ENCODE measurements at regions not wholly inside any gene's neighbourhood (a gene's known extent, or its start where the extent isn't known, plus 50 kb on each side); places are given as distances from the start of the nearest gene placed in this dataset.

DNA sequence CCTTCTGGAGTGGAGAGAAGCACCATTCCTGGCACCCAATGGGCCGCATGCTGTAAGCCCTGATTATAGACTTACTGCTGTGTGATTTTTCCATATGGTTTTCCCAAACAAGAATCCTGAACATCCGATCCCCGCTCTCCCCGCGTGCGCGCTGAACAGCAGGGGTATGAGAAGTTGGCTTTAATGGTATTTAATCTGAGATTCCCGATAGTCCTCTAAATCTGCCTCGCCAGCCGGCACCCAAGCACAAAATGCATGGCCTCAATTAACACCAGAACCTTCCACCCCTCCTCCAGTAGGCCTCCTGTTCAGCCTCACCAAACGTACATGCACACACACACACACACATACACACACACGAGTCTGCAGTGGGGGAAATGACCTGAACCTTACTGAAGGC is 480.3 kb downstream of the BCL11A start:
- TF ChIP-seq, protein P1, sequence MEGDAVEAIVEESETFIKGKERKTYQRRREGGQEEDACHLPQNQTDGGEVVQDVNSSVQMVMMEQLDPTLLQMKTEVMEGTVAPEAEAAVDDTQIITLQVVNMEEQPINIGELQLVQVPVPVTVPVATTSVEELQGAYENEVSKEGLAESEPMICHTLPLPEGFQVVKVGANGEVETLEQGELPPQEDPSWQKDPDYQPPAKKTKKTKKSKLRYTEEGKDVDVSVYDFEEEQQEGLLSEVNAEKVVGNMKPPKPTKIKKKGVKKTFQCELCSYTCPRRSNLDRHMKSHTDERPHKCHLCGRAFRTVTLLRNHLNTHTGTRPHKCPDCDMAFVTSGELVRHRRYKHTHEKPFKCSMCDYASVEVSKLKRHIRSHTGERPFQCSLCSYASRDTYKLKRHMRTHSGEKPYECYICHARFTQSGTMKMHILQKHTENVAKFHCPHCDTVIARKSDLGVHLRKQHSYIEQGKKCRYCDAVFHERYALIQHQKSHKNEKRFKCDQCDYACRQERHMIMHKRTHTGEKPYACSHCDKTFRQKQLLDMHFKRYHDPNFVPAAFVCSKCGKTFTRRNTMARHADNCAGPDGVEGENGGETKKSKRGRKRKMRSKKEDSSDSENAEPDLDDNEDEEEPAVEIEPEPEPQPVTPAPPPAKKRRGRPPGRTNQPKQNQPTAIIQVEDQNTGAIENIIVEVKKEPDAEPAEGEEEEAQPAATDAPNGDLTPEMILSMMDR (IDR thresholded peaks at IDR 0.05; ENCODE audit: insufficient read depth, low read length) = no peak
- TF ChIP-seq POLR2AphosphoS5 (IDR thresholded peaks at IDR 0.05; ENCODE audit: low read depth) (no peak), GABPA (IDR thresholded peaks at IDR 0.05; ENCODE audit: low read depth) (no peak), SPI1 (IDR thresholded peaks at IDR 0.05; ENCODE audit: borderline replicate concordance, low read depth) (no peak)
- TF ChIP-seq, protein P2, sequence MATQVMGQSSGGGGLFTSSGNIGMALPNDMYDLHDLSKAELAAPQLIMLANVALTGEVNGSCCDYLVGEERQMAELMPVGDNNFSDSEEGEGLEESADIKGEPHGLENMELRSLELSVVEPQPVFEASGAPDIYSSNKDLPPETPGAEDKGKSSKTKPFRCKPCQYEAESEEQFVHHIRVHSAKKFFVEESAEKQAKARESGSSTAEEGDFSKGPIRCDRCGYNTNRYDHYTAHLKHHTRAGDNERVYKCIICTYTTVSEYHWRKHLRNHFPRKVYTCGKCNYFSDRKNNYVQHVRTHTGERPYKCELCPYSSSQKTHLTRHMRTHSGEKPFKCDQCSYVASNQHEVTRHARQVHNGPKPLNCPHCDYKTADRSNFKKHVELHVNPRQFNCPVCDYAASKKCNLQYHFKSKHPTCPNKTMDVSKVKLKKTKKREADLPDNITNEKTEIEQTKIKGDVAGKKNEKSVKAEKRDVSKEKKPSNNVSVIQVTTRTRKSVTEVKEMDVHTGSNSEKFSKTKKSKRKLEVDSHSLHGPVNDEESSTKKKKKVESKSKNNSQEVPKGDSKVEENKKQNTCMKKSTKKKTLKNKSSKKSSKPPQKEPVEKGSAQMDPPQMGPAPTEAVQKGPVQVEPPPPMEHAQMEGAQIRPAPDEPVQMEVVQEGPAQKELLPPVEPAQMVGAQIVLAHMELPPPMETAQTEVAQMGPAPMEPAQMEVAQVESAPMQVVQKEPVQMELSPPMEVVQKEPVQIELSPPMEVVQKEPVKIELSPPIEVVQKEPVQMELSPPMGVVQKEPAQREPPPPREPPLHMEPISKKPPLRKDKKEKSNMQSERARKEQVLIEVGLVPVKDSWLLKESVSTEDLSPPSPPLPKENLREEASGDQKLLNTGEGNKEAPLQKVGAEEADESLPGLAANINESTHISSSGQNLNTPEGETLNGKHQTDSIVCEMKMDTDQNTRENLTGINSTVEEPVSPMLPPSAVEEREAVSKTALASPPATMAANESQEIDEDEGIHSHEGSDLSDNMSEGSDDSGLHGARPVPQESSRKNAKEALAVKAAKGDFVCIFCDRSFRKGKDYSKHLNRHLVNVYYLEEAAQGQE (IDR thresholded peaks at IDR 0.05; ENCODE audit: insufficient replicate concordance, low read depth) = no peak

Measured in HL-60 (cell line).